NB4 (cell line): ENCODE measurements at regions not wholly inside any gene's neighbourhood (a gene's known extent, or its start where the extent isn't known, plus 50 kb on each side); places are given as distances from the start of the nearest gene placed in this dataset.

Experiments used
- DNase-seq: peaks from one replicate; pipeline ENCODE4 v3.0.0; 2010; ENCODE audit warnings: low read depth
- H3K4me3 ChIP-seq: one replicate; pipeline ENCODE4 v1.5.1; 2011; ENCODE audit warnings: mild to moderate bottlenecking, low read depth, low read length, moderate library complexity
- CTCF ChIP-seq: IDR thresholded peaks from one replicate; pipeline ENCODE4 v1.5.1; 2012; ENCODE audit warnings: low read depth, low read length
- MYC ChIP-seq: IDR thresholded peaks from 2 replicates; pipeline ENCODE4 v1.6.1; 2011; ENCODE audit warnings: low read depth, low read length
- POLR2A ChIP-seq: IDR thresholded peaks from 2 replicates; pipeline ENCODE4 v1.6.1; 2011; ENCODE audit warnings: mild to moderate bottlenecking; ENCODE audit not compliant: insufficient read length; ENCODE audit errors: extremely low read depth
- TF ChIP-seq, protein P1 (sequence below): IDR thresholded peaks from 2 replicates; pipeline ENCODE4 v1.6.1; 2011; ENCODE audit warnings: low read depth, low read length

GRCh38 chr7:13098161-13098560 is 410.7 kb downstream of the ARL4A start:
- no peak for DNase-seq
- no peak for TF ChIP-seq POLR2A
- TF ChIP-seq, protein P1, sequence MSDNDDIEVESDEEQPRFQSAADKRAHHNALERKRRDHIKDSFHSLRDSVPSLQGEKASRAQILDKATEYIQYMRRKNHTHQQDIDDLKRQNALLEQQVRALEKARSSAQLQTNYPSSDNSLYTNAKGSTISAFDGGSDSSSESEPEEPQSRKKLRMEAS = no peak
- no peak for TF ChIP-seq CTCF
- H3K4me3 ChIP-seq = no peak overlapping the region

- H3K4me3 ChIP-seq = no peak overlapping the region
- TF ChIP-seq, protein P1 = no peak
- no peak for TF ChIP-seq CTCF
- TF ChIP-seq POLR2A = no peak
- TF ChIP-seq MYC = no peak
- DNase-seq = no peak
Observed at GRCh38 chr7:13099154-13099795, 411.8 kb downstream of the ARL4A start.

- TF ChIP-seq, protein P1 = no peak
- 0 out of 2 replicates have a peak, but pooled peaks have one; percentile 12 for TF ChIP-seq MYC
- H3K4me3 ChIP-seq = no peak overlapping the region
- peak; percentile 70 for DNase-seq
Observed at GRCh38 chr7:13104128-13104527, 416.7 kb downstream of the ARL4A start.

GRCh38 chr7:13105209-13105608 is 417.8 kb downstream of the ARL4A start:
- TF ChIP-seq, protein P1 = no peak
- no peak for TF ChIP-seq CTCF
- TF ChIP-seq POLR2A = no peak
- no peak for TF ChIP-seq MYC
- no peak for DNase-seq
- H3K4me3 ChIP-seq = no peak overlapping the region

- no peak for DNase-seq
- TF ChIP-seq MYC (no peak), POLR2A (no peak), CTCF (no peak)
- TF ChIP-seq, protein P1 = no peak
- H3K4me3 ChIP-seq = no peak overlapping the region
Observed at GRCh38 chr7:13106513-13106912, 419.1 kb downstream of the ARL4A start.

DNA sequence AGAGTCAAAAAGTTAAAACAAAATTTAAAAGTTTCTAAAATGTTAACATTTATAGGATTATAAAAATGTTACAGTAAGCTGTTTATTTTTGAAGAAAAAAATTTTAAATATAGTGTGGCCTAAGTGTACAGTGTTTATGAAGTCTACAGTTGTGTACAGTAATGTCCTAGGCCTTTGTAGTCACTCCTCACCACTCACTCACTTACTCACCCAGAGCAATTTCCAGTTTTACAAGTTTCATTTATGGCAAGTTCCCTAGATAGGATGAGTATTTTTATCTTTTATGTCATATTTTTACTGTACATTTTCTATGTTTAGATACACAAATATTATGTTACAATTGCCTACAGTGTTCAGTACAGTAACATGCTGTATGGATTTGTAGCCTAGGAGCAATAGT is 419.9 kb downstream of the ARL4A start:
- no peak overlapping the region for H3K4me3 ChIP-seq
- TF ChIP-seq, protein P1 = no peak
- TF ChIP-seq CTCF (no peak), MYC (no peak), POLR2A (no peak)
- no peak for DNase-seq
